ENCODE measurements at regions not wholly inside any gene's neighbourhood (a gene's known extent, or its start where the extent isn't known, plus 50 kb on each side); places are given as distances from the start of the nearest gene placed in this dataset.

GRCh38 chr6:138692058-138692977, 81.3 kb upstream of the CCDC28A start:
- H4K20me1 ChIP-seq (ENCODE audit: insufficient read depth, low read length): no peaks in the 10 kb centered on the region
- no TSS peak for BruUV-seq (replicated peaks)
- peak overlapping the region; percentile 88 for H2AFZ ChIP-seq (ENCODE audit: low read length)
- peaks cover 0 to 13% of the 10 kb centered on the region in 2 experiments; a peak in 1 of 5 replicates for H3K27me3 ChIP-seq (ENCODE audit: control insufficient read depth in 1 of 2, insufficient read depth in 2 of 2, low read length in 2 of 2)
- POLR2A ChIA-PET: interaction anchor here (0.9 to 2.0 kb wide), 4 partner anchors 14 to 119 kb away, joined by 3 to 6 read pairs (median 5); partner anchors contain the start of gene CCDC28A
- H3K9me3 ChIP-seq (ENCODE audit: low read length): no peaks in the 10 kb centered on the region
- intact Hi-C loops (cut with micrococcal nuclease; ENCODE audit: unreplicated experiment) (loop anchor here (1.0 to 5.0 kb wide), 2 partner anchors 74 to 670 kb away; no protein-coding TSS in a partner anchor), in situ Hi-C loops (cut with HindIII; ENCODE audit: extremely low pct_ligation_motif_present, low pct_unique_long_range_greater_than_20kb) (loop anchor here (5.0 to 25.0 kb wide), 2 partner anchors 75 to 670 kb away; partner anchors contain the start of gene CITED2)
- CTCF ChIA-PET (ENCODE audit: low intra/inter-chr PET ratio, low total read pairs): interaction anchor here (0.8 to 3.3 kb wide), 4 partner anchors 34 to 104 kb away, joined by 3 to 23 read pairs (median 3); no protein-coding TSS in a partner anchor
- 2% methylated on average over 6 of the region's 103 CpGs for WGBS (ENCODE audit: low lambda C conversion rate)
- peak overlapping the region; percentile 87 to 94 (median 90) for H3K4me3 ChIP-seq (replicated peaks in 1 of 3; ENCODE audit: insufficient read depth in 1 of 3, low read depth in 2 of 3, low read length in 3 of 3)
- H3K4me1 ChIP-seq (ENCODE audit: insufficient read depth, low read length): peaks cover 20% of the 10 kb centered on the region
- DNase-seq (ENCODE audit: low spot score): peak; percentile 30
- H3K9ac ChIP-seq (ENCODE audit: insufficient read depth, low read depth, low read length): peak overlapping the region; percentile 75
- FAIRE-seq: no peak
- peak; percentile 77 for ATAC-seq
- H3K4me2 ChIP-seq (ENCODE audit: low read depth, low read length): peak overlapping the region; percentile 87
- H3K27ac ChIP-seq (ENCODE audit: extremely low read length, insufficient read depth, low read length): peak overlapping the region; percentile 25
- H3K36me3 ChIP-seq (replicated peaks in 1 of 2; ENCODE audit: control insufficient read depth in 1 of 2, insufficient read depth in 2 of 2, low read length in 2 of 2): no peaks in the 10 kb centered on the region
- H3K79me2 ChIP-seq (ENCODE audit: insufficient read depth, low read length): no peaks in the 10 kb centered on the region
- TF ChIP-seq PTBP1 (IDR thresholded peaks at IDR 0.05; ENCODE audit: low read depth, low read length, poor library complexity, severe bottlenecking) (peak; percentile 16), KAT7 (CRISPR knock-in tag; IDR thresholded peaks at IDR 0.05; ENCODE audit: borderline replicate concordance) (peak; percentile 52; the same call in 1 of the 2 replicates), ZNF263 (CRISPR knock-in tag; IDR thresholded peaks at IDR 0.05) (no peak), ZSCAN21 (CRISPR knock-in tag; IDR thresholded peaks at IDR 0.05; ENCODE audit: borderline replicate concordance) (peak; percentile 91; the same call in 1 of the 2 replicates), AHDC1 (CRISPR knock-in tag; IDR thresholded peaks at IDR 0.05; ENCODE audit: borderline replicate concordance) (0 out of 2 replicates have a peak, but pooled peaks have one; percentile 36), ZMYM4 (CRISPR knock-in tag; IDR thresholded peaks at IDR 0.05) (0 out of 2 replicates have a peak, but pooled peaks have one; percentile 25), ZNF547 (CRISPR knock-in tag; IDR thresholded peaks at IDR 0.05) (no peak; the same call in 1 of the 2 replicates), BCL3 (CRISPR knock-in tag; IDR thresholded peaks at IDR 0.05) (0 out of 2 replicates have a peak, but pooled peaks have one; percentile 56), CSRNP1 (CRISPR knock-in tag; IDR thresholded peaks at IDR 0.05) (no peak), SIN3B (IDR thresholded peaks at IDR 0.05; ENCODE audit: low read length) (no peak), PRPF4 (IDR thresholded peaks at IDR 0.05; ENCODE audit: low read depth, low read length, poor library complexity, severe bottlenecking) (no peak), ZNF841 (CRISPR knock-in tag; IDR thresholded peaks at IDR 0.05; ENCODE audit: borderline replicate concordance) (peak; percentile 69; the same call in 1 of the 2 replicates)
